Right atrium auricular region (tissue), 2 donors: ENCODE measurements at regions not wholly inside any gene's neighbourhood (a gene's known extent, or its start where the extent isn't known, plus 50 kb on each side); places are given as distances from the start of the nearest gene placed in this dataset.

Source experiments
- DNase-seq: peaks from one replicate; pipeline ENCODE4 v3.0.0-alpha.2; 2019; ENCODE audit warnings: low spot score
- H3K27ac ChIP-seq, 2 donors: fragments of 200-600 bp; sonication (generic); 1 replicate in 1 of 2; 2 replicates in 1 of 2; pipeline ENCODE4 v1.5.1; 2016 to 2019
- H3K27me3 ChIP-seq, 2 donors: fragments of 200-600 bp; sonication (generic); one replicate each; pipeline versions ENCODE4 v1.5.1 to v1.6.0; 2017 to 2019
- H3K36me3 ChIP-seq: fragments of 200-600 bp; sonication (generic); one replicate; pipeline ENCODE4 v1.5.1; 2016
- H3K4me1 ChIP-seq, 2 donors: fragments of 200-600 bp; sonication (generic); one replicate each; pipeline versions ENCODE4 v1.5.1 to v1.6.0; 2017 to 2019
- H3K4me3 ChIP-seq, 2 donors: fragments of 200-600 bp; sonication (generic); 1 replicate in 1 of 2; 2 replicates in 1 of 2; pipeline ENCODE4 v1.5.1; 2017 to 2019; ENCODE audit warnings: mild to moderate bottlenecking in 1 of 2, moderate library complexity in 1 of 2
- H3K9me3 ChIP-seq, 2 donors: fragments of 200-600 bp; sonication (generic); one replicate each; pipeline ENCODE4 v1.5.1; 2019
- TF ChIP-seq, protein P1 (sequence below), 2 donors: fragments of 200-600 bp; sonication (generic); IDR thresholded peaks; one replicate each; pipeline ENCODE4 v1.5.1; 2019; ENCODE audit warnings: antibody characterized with exemption in 2 of 2

GRCh38 chr4:15233626-15234025 is 194.2 kb upstream of the C1QTNF7 start:
- TF ChIP-seq, protein P1, sequence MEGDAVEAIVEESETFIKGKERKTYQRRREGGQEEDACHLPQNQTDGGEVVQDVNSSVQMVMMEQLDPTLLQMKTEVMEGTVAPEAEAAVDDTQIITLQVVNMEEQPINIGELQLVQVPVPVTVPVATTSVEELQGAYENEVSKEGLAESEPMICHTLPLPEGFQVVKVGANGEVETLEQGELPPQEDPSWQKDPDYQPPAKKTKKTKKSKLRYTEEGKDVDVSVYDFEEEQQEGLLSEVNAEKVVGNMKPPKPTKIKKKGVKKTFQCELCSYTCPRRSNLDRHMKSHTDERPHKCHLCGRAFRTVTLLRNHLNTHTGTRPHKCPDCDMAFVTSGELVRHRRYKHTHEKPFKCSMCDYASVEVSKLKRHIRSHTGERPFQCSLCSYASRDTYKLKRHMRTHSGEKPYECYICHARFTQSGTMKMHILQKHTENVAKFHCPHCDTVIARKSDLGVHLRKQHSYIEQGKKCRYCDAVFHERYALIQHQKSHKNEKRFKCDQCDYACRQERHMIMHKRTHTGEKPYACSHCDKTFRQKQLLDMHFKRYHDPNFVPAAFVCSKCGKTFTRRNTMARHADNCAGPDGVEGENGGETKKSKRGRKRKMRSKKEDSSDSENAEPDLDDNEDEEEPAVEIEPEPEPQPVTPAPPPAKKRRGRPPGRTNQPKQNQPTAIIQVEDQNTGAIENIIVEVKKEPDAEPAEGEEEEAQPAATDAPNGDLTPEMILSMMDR (IDR thresholded peaks at IDR 0.05), result no peak
- H3K27me3 ChIP-seq, result no peaks in the 10 kb centered on the region
- H3K9me3 ChIP-seq, result no peaks in the 10 kb centered on the region
- H3K36me3 ChIP-seq, result no peaks in the 10 kb centered on the region
- H3K4me1 ChIP-seq, result peaks cover 0 to 18% of the 10 kb centered on the region in 2 donors
- peak overlapping the region; percentile 38 to 47 for H3K27ac ChIP-seq
- DNase-seq, result no peak
- H3K4me3 ChIP-seq, result no peak overlapping the region

DNA sequence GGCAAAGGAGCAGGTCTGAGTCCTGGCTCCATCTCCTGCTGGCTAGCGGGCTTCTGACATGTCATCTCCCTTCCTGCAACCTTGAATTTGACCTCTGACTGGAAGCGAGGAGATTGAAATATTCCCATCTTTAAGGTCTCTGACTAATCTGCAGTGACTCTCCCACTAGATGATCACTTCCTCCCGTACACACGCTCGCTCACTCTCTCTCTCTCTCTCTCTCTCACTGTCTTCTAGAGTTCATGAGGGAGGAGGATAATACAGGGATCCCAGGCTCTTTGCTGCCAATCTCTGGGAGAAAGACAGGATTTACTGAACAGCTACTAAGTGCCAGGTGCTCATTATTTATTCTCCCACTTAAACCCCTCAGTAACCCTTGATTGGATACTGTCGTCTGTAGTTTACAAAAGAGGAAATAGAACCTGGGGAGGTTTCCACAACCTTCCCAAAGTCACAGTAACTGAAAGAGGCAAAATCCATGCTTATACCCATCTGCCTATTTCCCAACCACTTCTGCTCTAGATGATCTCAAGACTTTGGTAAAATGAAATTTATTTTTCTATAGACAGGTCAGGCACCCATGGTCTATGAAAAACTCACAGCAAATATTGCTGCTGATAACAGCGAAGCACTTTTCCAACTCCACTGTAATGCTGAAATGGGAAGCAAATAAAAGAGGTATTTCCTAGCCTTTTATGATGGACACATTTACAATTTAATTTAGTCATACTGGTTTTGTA is 193.5 kb upstream of the C1QTNF7 start:
- Histone ChIP-seq H3K4me1 (peaks cover 0 to 25% of the 10 kb centered on the region in 2 donors), H3K27me3 (no peaks in the 10 kb centered on the region), H3K27ac (peak overlapping the region; percentile 19 to 56), H3K9me3 (no peaks in the 10 kb centered on the region), H3K36me3 (no peaks in the 10 kb centered on the region), H3K4me3 (no peak overlapping the region)
- no peak for DNase-seq
- TF ChIP-seq, protein P1 (IDR thresholded peaks at IDR 0.05), result no peak

DNA sequence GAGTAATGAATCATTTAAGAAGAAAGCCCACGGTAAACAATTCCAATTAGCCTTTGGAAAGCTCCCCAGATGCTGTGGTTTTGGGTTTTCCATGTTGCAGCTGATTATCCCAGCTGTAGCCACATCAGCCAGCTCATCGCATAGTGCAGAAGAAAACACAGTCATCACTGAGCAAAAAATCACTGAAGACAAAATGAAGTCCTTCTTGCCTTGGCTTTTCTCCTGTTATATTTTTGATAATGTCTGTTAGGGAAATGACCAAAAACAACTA is 193.0 kb upstream of the C1QTNF7 start:
- Histone ChIP-seq H3K4me1 (peaks cover 0 to 30% of the 10 kb centered on the region in 2 donors), H3K9me3 (no peaks in the 10 kb centered on the region), H3K36me3 (no peaks in the 10 kb centered on the region), H3K4me3 (no peak overlapping the region), H3K27ac (peak overlapping the region in 1 of 2 donors; percentile 56), H3K27me3 (no peaks in the 10 kb centered on the region)
- TF ChIP-seq, protein P1 (IDR thresholded peaks at IDR 0.05), result no peak
- DNase-seq, result no peak

- Histone ChIP-seq H3K27ac (peak overlapping the region in 1 of 2 donors; percentile 56), H3K27me3 (no peaks in the 10 kb centered on the region), H3K9me3 (no peaks in the 10 kb centered on the region), H3K4me1 (peaks cover 0 to 30% of the 10 kb centered on the region in 2 donors), H3K36me3 (no peaks in the 10 kb centered on the region), H3K4me3 (no peak overlapping the region)
- TF ChIP-seq, protein P1 (IDR thresholded peaks at IDR 0.05), result no peak
- DNase-seq, result no peak
Measured at GRCh38 chr4:15235135-15235534, 192.7 kb upstream of the C1QTNF7 start.

DNA sequence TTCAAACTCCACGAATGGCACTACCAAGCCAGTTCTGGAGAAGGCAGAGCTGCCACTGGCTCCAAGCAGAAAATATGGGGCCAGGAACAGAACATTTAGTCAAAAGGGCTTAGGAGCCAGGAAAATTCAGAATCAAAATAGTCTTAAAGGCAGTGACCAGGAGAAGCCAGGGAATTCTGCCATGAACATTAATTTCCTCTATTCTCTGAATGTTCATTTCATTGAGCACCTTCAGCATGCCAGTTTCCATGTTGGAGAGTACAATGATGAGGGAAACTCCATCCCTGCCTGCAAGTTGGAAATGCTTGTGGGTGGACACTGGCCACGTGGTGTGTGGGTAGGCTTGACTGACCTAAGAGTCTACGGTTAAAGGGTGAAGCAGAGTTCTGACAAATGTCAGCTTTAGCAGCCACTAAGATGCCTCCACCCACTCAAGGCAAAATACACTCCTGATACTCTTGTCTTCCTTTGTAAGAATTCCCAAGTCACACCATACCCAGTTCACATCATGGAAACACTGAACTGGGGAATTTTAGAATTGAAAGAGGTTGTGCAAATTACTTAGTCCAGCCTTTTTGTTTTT is 190.1 kb upstream of the C1QTNF7 start:
- TF ChIP-seq, protein P1 (IDR thresholded peaks at IDR 0.05), result no peak
- no peaks in the 10 kb centered on the region for H3K36me3 ChIP-seq
- H3K27ac ChIP-seq, result no peak overlapping the region
- no peak overlapping the region for H3K4me3 ChIP-seq
- DNase-seq, result no peak
- no peaks in the 10 kb centered on the region for H3K27me3 ChIP-seq
- H3K4me1 ChIP-seq, result peaks cover 0 to 28% of the 10 kb centered on the region in 2 donors
- no peaks in the 10 kb centered on the region for H3K9me3 ChIP-seq
